ENCODE measurements at regions not wholly inside any gene's neighbourhood (a gene's known extent, or its start where the extent isn't known, plus 50 kb on each side); places are given as distances from the start of the nearest gene placed in this dataset.

- no peak for TF ChIP-seq CTCF (IDR thresholded peaks at IDR 0.05)
- TF ChIP-seq POLR2A (IDR thresholded peaks at IDR 0.05), result no peak
These were observed 153.2 kb downstream of the GLUL start for GRCh38 chr1:182238421-182238820.

All from vagina (tissue), 2 donors.